ENCODE measurements at regions not wholly inside any gene's neighbourhood (a gene's known extent, or its start where the extent isn't known, plus 50 kb on each side); places are given as distances from the start of the nearest gene placed in this dataset.
A peak's percentile ranks its signal among the peaks of the same experiment; 100 is the strongest.

DNA sequence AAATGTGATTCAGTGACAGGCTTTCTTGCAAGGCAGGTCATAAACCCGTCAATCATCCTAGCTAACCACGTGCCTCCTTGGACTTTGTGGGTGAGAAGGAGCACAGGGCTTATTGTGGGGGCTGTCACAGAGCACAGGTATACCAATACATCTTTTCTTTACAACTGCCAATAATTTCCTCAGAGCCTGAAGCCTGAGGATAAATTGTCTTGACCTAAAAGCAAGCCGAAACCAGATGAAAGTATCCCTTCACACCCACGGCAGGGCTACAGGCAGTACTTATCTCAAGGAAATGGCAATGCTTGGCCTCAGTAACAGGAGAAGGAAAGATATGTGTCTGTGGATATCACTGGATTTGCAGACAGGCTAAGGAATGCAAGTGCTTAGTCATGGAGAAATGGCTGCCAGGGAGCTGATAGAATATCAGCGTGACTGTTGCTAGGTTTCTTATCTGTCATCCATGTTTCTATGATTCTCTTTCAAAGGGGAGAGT, 90.3 kb upstream of the ZNF366 start (continued):
- TF ChIP-seq, protein P1, sequence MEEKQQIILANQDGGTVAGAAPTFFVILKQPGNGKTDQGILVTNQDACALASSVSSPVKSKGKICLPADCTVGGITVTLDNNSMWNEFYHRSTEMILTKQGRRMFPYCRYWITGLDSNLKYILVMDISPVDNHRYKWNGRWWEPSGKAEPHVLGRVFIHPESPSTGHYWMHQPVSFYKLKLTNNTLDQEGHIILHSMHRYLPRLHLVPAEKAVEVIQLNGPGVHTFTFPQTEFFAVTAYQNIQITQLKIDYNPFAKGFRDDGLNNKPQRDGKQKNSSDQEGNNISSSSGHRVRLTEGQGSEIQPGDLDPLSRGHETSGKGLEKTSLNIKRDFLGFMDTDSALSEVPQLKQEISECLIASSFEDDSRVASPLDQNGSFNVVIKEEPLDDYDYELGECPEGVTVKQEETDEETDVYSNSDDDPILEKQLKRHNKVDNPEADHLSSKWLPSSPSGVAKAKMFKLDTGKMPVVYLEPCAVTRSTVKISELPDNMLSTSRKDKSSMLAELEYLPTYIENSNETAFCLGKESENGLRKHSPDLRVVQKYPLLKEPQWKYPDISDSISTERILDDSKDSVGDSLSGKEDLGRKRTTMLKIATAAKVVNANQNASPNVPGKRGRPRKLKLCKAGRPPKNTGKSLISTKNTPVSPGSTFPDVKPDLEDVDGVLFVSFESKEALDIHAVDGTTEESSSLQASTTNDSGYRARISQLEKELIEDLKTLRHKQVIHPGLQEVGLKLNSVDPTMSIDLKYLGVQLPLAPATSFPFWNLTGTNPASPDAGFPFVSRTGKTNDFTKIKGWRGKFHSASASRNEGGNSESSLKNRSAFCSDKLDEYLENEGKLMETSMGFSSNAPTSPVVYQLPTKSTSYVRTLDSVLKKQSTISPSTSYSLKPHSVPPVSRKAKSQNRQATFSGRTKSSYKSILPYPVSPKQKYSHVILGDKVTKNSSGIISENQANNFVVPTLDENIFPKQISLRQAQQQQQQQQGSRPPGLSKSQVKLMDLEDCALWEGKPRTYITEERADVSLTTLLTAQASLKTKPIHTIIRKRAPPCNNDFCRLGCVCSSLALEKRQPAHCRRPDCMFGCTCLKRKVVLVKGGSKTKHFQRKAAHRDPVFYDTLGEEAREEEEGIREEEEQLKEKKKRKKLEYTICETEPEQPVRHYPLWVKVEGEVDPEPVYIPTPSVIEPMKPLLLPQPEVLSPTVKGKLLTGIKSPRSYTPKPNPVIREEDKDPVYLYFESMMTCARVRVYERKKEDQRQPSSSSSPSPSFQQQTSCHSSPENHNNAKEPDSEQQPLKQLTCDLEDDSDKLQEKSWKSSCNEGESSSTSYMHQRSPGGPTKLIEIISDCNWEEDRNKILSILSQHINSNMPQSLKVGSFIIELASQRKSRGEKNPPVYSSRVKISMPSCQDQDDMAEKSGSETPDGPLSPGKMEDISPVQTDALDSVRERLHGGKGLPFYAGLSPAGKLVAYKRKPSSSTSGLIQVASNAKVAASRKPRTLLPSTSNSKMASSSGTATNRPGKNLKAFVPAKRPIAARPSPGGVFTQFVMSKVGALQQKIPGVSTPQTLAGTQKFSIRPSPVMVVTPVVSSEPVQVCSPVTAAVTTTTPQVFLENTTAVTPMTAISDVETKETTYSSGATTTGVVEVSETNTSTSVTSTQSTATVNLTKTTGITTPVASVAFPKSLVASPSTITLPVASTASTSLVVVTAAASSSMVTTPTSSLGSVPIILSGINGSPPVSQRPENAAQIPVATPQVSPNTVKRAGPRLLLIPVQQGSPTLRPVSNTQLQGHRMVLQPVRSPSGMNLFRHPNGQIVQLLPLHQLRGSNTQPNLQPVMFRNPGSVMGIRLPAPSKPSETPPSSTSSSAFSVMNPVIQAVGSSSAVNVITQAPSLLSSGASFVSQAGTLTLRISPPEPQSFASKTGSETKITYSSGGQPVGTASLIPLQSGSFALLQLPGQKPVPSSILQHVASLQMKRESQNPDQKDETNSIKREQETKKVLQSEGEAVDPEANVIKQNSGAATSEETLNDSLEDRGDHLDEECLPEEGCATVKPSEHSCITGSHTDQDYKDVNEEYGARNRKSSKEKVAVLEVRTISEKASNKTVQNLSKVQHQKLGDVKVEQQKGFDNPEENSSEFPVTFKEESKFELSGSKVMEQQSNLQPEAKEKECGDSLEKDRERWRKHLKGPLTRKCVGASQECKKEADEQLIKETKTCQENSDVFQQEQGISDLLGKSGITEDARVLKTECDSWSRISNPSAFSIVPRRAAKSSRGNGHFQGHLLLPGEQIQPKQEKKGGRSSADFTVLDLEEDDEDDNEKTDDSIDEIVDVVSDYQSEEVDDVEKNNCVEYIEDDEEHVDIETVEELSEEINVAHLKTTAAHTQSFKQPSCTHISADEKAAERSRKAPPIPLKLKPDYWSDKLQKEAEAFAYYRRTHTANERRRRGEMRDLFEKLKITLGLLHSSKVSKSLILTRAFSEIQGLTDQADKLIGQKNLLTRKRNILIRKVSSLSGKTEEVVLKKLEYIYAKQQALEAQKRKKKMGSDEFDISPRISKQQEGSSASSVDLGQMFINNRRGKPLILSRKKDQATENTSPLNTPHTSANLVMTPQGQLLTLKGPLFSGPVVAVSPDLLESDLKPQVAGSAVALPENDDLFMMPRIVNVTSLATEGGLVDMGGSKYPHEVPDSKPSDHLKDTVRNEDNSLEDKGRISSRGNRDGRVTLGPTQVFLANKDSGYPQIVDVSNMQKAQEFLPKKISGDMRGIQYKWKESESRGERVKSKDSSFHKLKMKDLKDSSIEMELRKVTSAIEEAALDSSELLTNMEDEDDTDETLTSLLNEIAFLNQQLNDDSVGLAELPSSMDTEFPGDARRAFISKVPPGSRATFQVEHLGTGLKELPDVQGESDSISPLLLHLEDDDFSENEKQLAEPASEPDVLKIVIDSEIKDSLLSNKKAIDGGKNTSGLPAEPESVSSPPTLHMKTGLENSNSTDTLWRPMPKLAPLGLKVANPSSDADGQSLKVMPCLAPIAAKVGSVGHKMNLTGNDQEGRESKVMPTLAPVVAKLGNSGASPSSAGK (IDR thresholded peaks at IDR 0.05) = peak; percentile 92
- TF ChIP-seq ZNF695 (CRISPR knock-in tag; IDR thresholded peaks at IDR 0.05) (no peak), EWSR1 (IDR thresholded peaks at IDR 0.05; ENCODE audit: borderline replicate concordance, low read depth, partially characterized antibody) (no peak), NR2C1 (IDR thresholded peaks at IDR 0.05) (peak; percentile 53), NR2C1 (tag; IDR thresholded peaks at IDR 0.05) (peak; percentile 29; the same call in 1 of the 2 replicates), PRMT5 (CRISPR knock-in tag; IDR thresholded peaks at IDR 0.05) (no peak), ARID2 (IDR thresholded peaks at IDR 0.05) (no peak), ZNF282 (CRISPR knock-in tag; IDR thresholded peaks at IDR 0.05) (no peak)
- TF ChIP-seq, protein P2, sequence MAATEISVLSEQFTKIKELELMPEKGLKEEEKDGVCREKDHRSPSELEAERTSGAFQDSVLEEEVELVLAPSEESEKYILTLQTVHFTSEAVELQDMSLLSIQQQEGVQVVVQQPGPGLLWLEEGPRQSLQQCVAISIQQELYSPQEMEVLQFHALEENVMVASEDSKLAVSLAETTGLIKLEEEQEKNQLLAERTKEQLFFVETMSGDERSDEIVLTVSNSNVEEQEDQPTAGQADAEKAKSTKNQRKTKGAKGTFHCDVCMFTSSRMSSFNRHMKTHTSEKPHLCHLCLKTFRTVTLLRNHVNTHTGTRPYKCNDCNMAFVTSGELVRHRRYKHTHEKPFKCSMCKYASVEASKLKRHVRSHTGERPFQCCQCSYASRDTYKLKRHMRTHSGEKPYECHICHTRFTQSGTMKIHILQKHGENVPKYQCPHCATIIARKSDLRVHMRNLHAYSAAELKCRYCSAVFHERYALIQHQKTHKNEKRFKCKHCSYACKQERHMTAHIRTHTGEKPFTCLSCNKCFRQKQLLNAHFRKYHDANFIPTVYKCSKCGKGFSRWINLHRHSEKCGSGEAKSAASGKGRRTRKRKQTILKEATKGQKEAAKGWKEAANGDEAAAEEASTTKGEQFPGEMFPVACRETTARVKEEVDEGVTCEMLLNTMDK (IDR thresholded peaks at IDR 0.05; ENCODE audit: borderline replicate concordance, insufficient read depth, low read depth, low read length, poor library complexity, severe bottlenecking) = no peak
